Mesothelial cell of epicardium (in vitro differentiated cells): ENCODE measurements at regions not wholly inside any gene's neighbourhood (a gene's known extent, or its start where the extent isn't known, plus 50 kb on each side); places are given as distances from the start of the nearest gene placed in this dataset.
"Not testable (repeated sequence)": the region's sequence is repeated elsewhere in the genome, so short reads cannot be mapped to it uniquely, and the experiment has no call there.

ENCODE experiments used
- DNase-seq, 2 experiments: peaks; one replicate each; pipeline ENCODE4 v3.0.0; 2021; ENCODE audit warnings: low spot score in 2 of 2; ENCODE audit not compliant: unreplicated experiment in 2 of 2
- H3K27ac Mint-ChIP-seq: 2 replicates; pipeline ENCODE4 v1.8.0; 2021; ENCODE audit warnings: mixed read lengths
- H3K27me3 Mint-ChIP-seq: 2 replicates; pipeline ENCODE4 v1.8.0; 2021; ENCODE audit warnings: low read depth, mixed read lengths
- H3K36me3 Mint-ChIP-seq: 2 replicates; pipeline ENCODE4 v1.8.0; 2021; ENCODE audit warnings: mixed read lengths
- H3K4me1 Mint-ChIP-seq: 2 replicates; pipeline ENCODE4 v1.8.0; 2021; ENCODE audit warnings: mixed read lengths
- H3K4me3 Mint-ChIP-seq: 2 replicates; pipeline ENCODE4 v1.8.0; 2021; ENCODE audit warnings: mild to moderate bottlenecking, moderate library complexity, mixed read lengths
- H3K9me3 Mint-ChIP-seq: 2 replicates; pipeline ENCODE4 v1.8.0; 2021; ENCODE audit warnings: mixed read lengths
- CTCF ChIP-seq: fragments of 200-600 bp; sonication (generic); IDR thresholded peaks from one replicate; pipeline ENCODE4 v1.5.0; 2021; ENCODE audit warnings: antibody characterized with exemption; ENCODE audit not compliant: unreplicated experiment

DNA sequence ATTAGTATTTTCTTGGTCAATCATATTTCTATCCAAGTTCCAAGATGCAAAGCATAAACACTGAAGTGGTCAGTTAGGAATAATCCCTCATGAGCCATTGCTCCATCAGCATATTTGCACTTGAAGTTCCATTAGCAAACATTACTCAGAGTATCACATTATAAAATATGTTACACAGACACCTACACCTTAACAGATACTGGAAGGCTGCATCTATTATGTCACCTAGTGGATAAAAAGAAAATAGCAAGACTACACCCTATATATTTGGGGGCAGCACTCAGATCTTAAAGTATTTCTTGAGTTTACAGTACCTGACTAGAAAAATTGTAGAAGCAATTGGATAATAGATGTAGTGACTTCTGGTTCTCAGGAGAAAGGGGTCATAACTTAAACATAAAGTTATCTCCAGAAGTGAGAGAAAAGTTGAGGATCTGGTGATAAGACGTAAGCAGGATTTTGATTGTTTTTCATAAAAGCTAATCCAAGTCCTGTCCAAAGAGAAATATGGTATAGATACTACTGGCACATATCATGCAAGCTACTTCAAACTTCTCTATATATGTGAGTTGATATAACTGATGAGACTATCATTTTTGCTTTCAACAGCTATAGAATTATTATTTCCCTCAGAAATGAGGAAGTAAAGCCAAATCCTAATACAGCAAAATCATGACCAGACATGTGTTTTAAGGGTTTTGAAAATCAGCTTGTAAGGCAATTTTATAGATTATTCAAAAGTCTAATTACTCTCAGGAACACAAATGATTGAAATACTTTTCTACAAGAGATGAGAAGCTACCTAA lies 422.2 kb downstream of the GBE1 start:
- DNase-seq = no peak

GRCh38 chr3:81336470-81336869 lies 425.0 kb downstream of the GBE1 start:
- Mint-ChIP-seq H3K4me3 (no peak overlapping the region), H3K4me1 (peaks cover 38% of the 10 kb centered on the region), H3K9me3 (no peaks in the 10 kb centered on the region), H3K36me3 (no peaks in the 10 kb centered on the region), H3K27me3 (no peaks in the 10 kb centered on the region), H3K27ac (no peak overlapping the region)
- DNase-seq = no peak
- TF ChIP-seq CTCF = no peak

More for the DNA sequence above, 422.2 kb downstream of the GBE1 start:
- Mint-ChIP-seq H3K9me3 (no peaks in the 10 kb centered on the region), H3K27ac (peak overlapping the region; percentile 52), H3K4me1 (peaks cover 26% of the 10 kb centered on the region), H3K36me3 (no peaks in the 10 kb centered on the region), H3K4me3 (no peak overlapping the region), H3K27me3 (no peaks in the 10 kb centered on the region)
- TF ChIP-seq CTCF = peak; percentile 51

GRCh38 chr3:81329835-81330234 lies 431.6 kb downstream of the GBE1 start:
- H3K4me1 Mint-ChIP-seq = peaks cover 11% of the 10 kb centered on the region
- DNase-seq, H3K27ac Mint-ChIP-seq, H3K27me3 Mint-ChIP-seq, H3K9me3 Mint-ChIP-seq, H3K4me3 Mint-ChIP-seq, H3K36me3 Mint-ChIP-seq: not testable (repeated sequence)

DNA sequence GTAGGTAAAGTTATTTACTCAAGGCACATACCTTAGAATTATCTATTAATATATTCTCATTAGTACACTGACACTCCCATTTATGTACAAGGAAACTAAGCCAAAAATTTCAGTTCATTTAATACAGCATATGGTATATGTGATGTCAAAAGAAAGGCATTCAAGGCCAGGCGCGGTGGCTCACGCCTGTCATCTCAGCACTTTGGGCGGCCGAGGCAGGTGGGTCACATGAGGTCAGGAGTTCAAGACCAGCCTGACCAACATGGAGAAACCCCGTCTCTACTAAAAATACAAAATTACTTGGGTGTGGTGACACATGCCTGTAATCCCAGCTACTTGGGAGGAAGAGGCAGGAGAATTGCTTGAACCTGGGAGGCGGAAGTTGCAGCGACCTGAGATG lies 435.2 kb downstream of the GBE1 start:
- Mint-ChIP-seq H3K4me1 (peaks cover 6% of the 10 kb centered on the region), H3K9me3 (peaks cover 6% of the 10 kb centered on the region), H3K4me3 (no peak overlapping the region), H3K36me3 (no peaks in the 10 kb centered on the region), H3K27ac (no peak overlapping the region), H3K27me3 (no peaks in the 10 kb centered on the region)
- no peak for DNase-seq
- no peak for TF ChIP-seq CTCF

- no peak for TF ChIP-seq CTCF
- no peak overlapping the region for H3K4me3 Mint-ChIP-seq
- H3K9me3 Mint-ChIP-seq = no peaks in the 10 kb centered on the region
- H3K4me1 Mint-ChIP-seq = peaks cover 14% of the 10 kb centered on the region
- no peak for DNase-seq
- no peaks in the 10 kb centered on the region for H3K27me3 Mint-ChIP-seq
- H3K36me3 Mint-ChIP-seq = no peaks in the 10 kb centered on the region
- no peak overlapping the region for H3K27ac Mint-ChIP-seq
Observed at GRCh38 chr3:81320862-81321261, 440.6 kb downstream of the GBE1 start.

- no peaks in the 10 kb centered on the region for H3K36me3 Mint-ChIP-seq
- no peak overlapping the region for H3K4me3 Mint-ChIP-seq
- no peak overlapping the region for H3K27ac Mint-ChIP-seq
- TF ChIP-seq CTCF = no peak
- no peak for DNase-seq
- no peaks in the 10 kb centered on the region for H3K27me3 Mint-ChIP-seq
- peaks cover 3% of the 10 kb centered on the region for H3K4me1 Mint-ChIP-seq
- H3K9me3 Mint-ChIP-seq = no peaks in the 10 kb centered on the region
Observed at GRCh38 chr3:81315030-81315429, 446.4 kb downstream of the GBE1 start.
